ENCODE measurements at regions not wholly inside any gene's neighbourhood (a gene's known extent, or its start where the extent isn't known, plus 50 kb on each side); places are given as distances from the start of the nearest gene placed in this dataset.

DNA sequence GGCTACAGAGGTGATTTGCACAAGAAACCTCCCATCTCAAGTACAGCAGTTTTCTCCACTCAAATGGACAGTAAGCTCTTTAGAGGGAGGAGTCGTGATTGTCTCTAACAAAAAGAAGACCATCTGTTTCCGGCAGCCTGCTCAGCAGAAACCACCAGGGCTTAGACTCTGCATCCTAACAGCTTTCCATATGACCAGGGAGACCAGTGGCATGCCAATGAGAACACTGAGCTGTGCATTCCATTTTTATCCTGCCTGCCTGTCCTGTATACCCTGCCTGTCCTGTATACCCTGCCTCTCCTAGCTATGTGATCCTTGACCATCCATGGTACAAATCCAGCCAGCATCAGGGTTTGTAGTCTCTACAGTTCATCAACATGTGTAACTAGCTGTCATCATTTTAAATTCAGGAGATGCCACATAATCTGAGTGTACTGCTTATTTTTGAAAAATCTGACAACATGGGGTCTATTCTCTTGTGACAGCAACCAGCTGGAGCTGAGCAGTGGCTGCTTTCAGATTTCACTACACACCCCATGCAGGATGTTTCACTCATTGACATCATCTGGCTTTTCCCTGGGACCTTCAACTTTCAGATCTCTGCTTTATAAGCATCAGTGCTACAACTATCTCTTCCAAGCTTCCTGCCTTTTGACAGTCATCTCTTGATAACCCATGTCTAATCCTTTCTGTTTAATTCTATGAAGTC, 50.5 kb upstream of the POU2AF2 start:
- Mint-ChIP-seq H3K4me3 (ENCODE audit: low read depth) (no peak overlapping the region), H3K4me1 (ENCODE audit: low read depth) (no peaks in the 10 kb centered on the region), H3K36me3 (ENCODE audit: low read depth) (no peaks in the 10 kb centered on the region), H3K27ac (no peak overlapping the region), H3K9me3 (no peaks in the 10 kb centered on the region), H3K27me3 (ENCODE audit: low read depth) (peaks cover 20% of the 10 kb centered on the region)
- intact Hi-C loops (cut with micrococcal nuclease) = no loop called here
- no peak for DNase-seq (ENCODE audit: low spot score)

- H3K4me3 Mint-ChIP-seq (ENCODE audit: low read depth) = no peak overlapping the region
- H3K9me3 Mint-ChIP-seq = no peaks in the 10 kb centered on the region
- DNase-seq (ENCODE audit: low spot score) = no peak
- H3K4me1 Mint-ChIP-seq (ENCODE audit: low read depth) = no peaks in the 10 kb centered on the region
- H3K27me3 Mint-ChIP-seq (ENCODE audit: low read depth) = peaks cover 15% of the 10 kb centered on the region
- intact Hi-C loops (cut with micrococcal nuclease) = no loop called here
- H3K36me3 Mint-ChIP-seq (ENCODE audit: low read depth) = no peaks in the 10 kb centered on the region
- no peak overlapping the region for H3K27ac Mint-ChIP-seq
Measured at GRCh38 chr11:111193924-111194490, 51.5 kb upstream of the POU2AF2 start.

GRCh38 chr11:111189466-111189865, 56.1 kb upstream of the POU2AF2 start:
- intact Hi-C loops (cut with micrococcal nuclease) = no loop called here
- Mint-ChIP-seq H3K27ac (no peak overlapping the region), H3K4me3 (ENCODE audit: low read depth) (no peak overlapping the region), H3K36me3 (ENCODE audit: low read depth) (no peaks in the 10 kb centered on the region), H3K9me3 (no peaks in the 10 kb centered on the region), H3K4me1 (ENCODE audit: low read depth) (no peaks in the 10 kb centered on the region), H3K27me3 (ENCODE audit: low read depth) (peaks cover 23% of the 10 kb centered on the region)
- no peak for DNase-seq (ENCODE audit: low spot score)

DNA sequence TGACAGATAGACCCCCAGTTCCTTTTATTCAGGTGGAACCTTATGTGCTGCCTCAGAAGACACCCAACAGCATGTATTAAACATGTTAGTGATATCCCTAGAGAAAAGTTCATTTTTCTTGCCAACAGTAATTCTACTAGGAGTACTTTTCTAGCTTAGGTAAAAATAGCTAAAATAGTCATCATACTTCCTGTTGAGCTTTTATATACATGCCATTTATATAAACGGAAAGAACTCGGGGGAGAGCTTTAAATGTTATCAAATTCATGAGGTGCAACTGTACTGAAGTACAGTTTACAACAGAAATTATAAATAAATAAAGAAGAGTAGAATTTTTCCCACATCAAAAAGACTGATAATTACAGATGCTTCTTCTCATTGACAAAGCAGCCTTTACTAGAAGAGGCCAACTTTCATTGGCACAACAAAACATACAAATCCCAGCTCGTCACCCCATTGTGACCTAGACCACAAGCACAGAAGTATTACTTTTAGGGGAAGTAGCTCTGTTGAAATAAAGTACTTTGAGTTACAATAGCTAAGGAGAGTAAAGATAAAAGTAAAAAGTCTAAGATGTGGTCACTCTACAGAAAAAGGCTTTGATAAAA, 59.1 kb upstream of the POU2AF2 start:
- intact Hi-C loops (cut with micrococcal nuclease) = no loop called here
- Mint-ChIP-seq H3K27me3 (ENCODE audit: low read depth) (peaks cover 16% of the 10 kb centered on the region), H3K4me1 (ENCODE audit: low read depth) (no peaks in the 10 kb centered on the region), H3K27ac (no peak overlapping the region), H3K4me3 (ENCODE audit: low read depth) (no peak overlapping the region), H3K9me3 (no peaks in the 10 kb centered on the region), H3K36me3 (ENCODE audit: low read depth) (no peaks in the 10 kb centered on the region)
- no peak for DNase-seq (ENCODE audit: low spot score)

DNA sequence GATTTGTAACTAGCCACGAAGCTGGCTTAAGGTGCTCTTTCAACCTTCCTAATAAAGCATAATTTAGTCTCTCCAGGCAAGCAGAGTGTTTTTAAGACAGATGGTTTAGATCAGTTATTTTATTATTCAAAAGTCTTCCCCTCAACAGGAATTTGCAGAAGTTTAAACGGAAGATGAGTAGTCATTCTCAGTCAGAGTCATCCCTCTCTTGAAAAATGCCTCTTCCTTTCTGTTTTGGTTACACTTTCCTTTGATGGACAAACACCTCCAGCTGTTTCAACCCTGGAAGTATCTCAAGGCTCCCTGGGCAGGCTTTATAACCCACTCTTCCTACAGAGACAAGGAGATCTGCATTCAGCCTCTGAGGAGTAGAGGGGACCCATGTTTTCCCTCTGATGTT, 60.3 kb upstream of the POU2AF2 start:
- H3K9me3 Mint-ChIP-seq = no peaks in the 10 kb centered on the region
- no peak overlapping the region for H3K27ac Mint-ChIP-seq
- intact Hi-C loops (cut with micrococcal nuclease) = no loop called here
- no peaks in the 10 kb centered on the region for H3K36me3 Mint-ChIP-seq (ENCODE audit: low read depth)
- no peak overlapping the region for H3K4me3 Mint-ChIP-seq (ENCODE audit: low read depth)
- no peak for DNase-seq (ENCODE audit: low spot score)
- no peaks in the 10 kb centered on the region for H3K4me1 Mint-ChIP-seq (ENCODE audit: low read depth)
- H3K27me3 Mint-ChIP-seq (ENCODE audit: low read depth) = peaks cover 14% of the 10 kb centered on the region

- Mint-ChIP-seq H3K4me1 (ENCODE audit: low read depth) (peaks cover 2% of the 10 kb centered on the region), H3K4me3 (ENCODE audit: low read depth) (no peak overlapping the region), H3K9me3 (no peaks in the 10 kb centered on the region), H3K36me3 (ENCODE audit: low read depth) (no peaks in the 10 kb centered on the region), H3K27ac (no peak overlapping the region), H3K27me3 (ENCODE audit: low read depth) (peaks cover 10% of the 10 kb centered on the region)
- intact Hi-C loops (cut with micrococcal nuclease) = no loop called here
- DNase-seq (ENCODE audit: low spot score) = no peak
Measured at GRCh38 chr11:111183706-111184105, 61.8 kb upstream of the POU2AF2 start.

DNA sequence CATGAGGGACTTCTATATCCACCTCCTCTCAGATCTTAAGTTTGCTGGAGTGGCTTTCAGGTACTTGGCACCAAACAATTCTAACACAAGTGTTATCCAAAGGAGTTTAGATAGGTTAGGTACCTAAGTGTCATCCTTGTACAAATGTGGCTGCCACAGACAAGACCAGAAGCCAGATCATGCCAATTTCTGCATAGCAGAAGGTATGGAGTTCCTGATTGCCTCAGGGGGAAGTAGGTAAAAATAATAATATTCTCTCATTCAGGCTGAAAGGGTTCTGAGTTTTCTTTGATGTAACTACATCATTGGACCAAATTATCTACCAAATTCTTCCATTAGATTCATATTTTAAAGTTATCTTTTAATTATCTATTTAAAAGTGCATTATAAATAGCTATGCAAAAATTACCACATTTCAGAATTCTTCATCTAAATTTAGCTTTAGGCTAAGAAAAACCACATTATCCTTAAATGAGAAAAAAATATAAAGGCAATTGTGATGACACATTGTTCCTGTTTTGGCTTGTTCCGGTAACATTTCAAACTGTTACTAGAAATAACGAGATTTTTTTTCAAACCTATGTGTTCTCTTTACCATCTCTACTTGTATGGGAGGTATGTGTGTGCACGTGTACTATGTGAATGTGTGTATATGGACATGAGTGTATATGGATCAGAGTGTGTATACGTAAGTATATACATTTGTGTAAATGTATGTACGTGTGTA, 66.2 kb upstream of the POU2AF2 start:
- intact Hi-C loops (cut with micrococcal nuclease) = no loop called here
- no peak overlapping the region for H3K4me3 Mint-ChIP-seq (ENCODE audit: low read depth)
- H3K27me3 Mint-ChIP-seq (ENCODE audit: low read depth) = no peaks in the 10 kb centered on the region
- no peak overlapping the region for H3K27ac Mint-ChIP-seq
- no peak for DNase-seq (ENCODE audit: low spot score)
- peaks cover 7% of the 10 kb centered on the region for H3K4me1 Mint-ChIP-seq (ENCODE audit: low read depth)
- no peaks in the 10 kb centered on the region for H3K36me3 Mint-ChIP-seq (ENCODE audit: low read depth)
- H3K9me3 Mint-ChIP-seq = no peaks in the 10 kb centered on the region

- H3K4me1 Mint-ChIP-seq (ENCODE audit: low read depth) = peaks cover 7% of the 10 kb centered on the region
- no peak overlapping the region for H3K4me3 Mint-ChIP-seq (ENCODE audit: low read depth)
- H3K36me3 Mint-ChIP-seq (ENCODE audit: low read depth) = no peaks in the 10 kb centered on the region
- intact Hi-C loops (cut with micrococcal nuclease) = no loop called here
- H3K27me3 Mint-ChIP-seq (ENCODE audit: low read depth) = peaks cover 5% of the 10 kb centered on the region
- H3K27ac Mint-ChIP-seq = no peak overlapping the region
- no peak for DNase-seq (ENCODE audit: low spot score)
- no peaks in the 10 kb centered on the region for H3K9me3 Mint-ChIP-seq
Measured at GRCh38 chr11:111177037-111177871, 68.3 kb upstream of the POU2AF2 start.

- H3K4me1 Mint-ChIP-seq (ENCODE audit: low read depth) = peaks cover 7% of the 10 kb centered on the region
- no peak overlapping the region for H3K4me3 Mint-ChIP-seq (ENCODE audit: low read depth)
- H3K36me3 Mint-ChIP-seq (ENCODE audit: low read depth) = no peaks in the 10 kb centered on the region
- peaks cover 6% of the 10 kb centered on the region for H3K27me3 Mint-ChIP-seq (ENCODE audit: low read depth)
- intact Hi-C loops (cut with micrococcal nuclease) = no loop called here
- no peak overlapping the region for H3K27ac Mint-ChIP-seq
- no peak for DNase-seq (ENCODE audit: low spot score)
- H3K9me3 Mint-ChIP-seq = no peaks in the 10 kb centered on the region
Measured at GRCh38 chr11:111176603-111177002, 68.9 kb upstream of the POU2AF2 start.

- H3K27me3 Mint-ChIP-seq (ENCODE audit: low read depth) = peaks cover 6% of the 10 kb centered on the region
- intact Hi-C loops (cut with micrococcal nuclease) = no loop called here
- H3K27ac Mint-ChIP-seq = no peak overlapping the region
Measured at GRCh38 chr11:111173221-111173620, 72.3 kb upstream of the POU2AF2 start.

DNA sequence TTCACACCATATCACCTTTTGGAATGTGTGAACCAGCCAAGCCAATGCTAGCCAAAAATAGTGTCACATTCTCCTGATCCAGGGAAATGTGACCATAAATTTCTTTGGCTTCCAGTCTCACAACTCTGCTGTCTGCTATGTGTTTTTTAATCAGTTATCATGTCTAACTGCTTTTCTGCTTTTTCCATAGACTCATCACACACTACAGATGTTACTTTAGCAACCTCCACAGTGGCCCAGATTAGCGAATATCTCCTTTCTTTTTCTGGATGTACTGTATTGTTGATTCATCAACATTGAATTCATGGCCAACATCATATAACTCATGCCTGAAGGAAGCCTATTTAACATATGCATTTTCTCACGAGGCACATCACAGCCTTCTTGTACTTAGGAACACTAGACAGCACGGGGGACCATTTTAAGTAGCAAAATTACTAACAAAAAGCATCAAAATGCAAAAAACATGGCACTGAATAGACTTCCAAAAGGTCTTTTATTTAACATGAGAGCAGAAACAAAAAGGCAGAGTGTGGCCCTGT, 73.1 kb upstream of the POU2AF2 start:
- intact Hi-C loops (cut with micrococcal nuclease) = no loop called here
- peaks cover 5% of the 10 kb centered on the region for H3K4me1 Mint-ChIP-seq (ENCODE audit: low read depth)

More at GRCh38 chr11:111173221-111173620, 72.3 kb upstream of the POU2AF2 start:
- H3K4me1 Mint-ChIP-seq (ENCODE audit: low read depth) = peaks cover 6% of the 10 kb centered on the region
- no peak for DNase-seq (ENCODE audit: low spot score)
- H3K9me3 Mint-ChIP-seq = no peaks in the 10 kb centered on the region
- no peak overlapping the region for H3K4me3 Mint-ChIP-seq (ENCODE audit: low read depth)
- no peaks in the 10 kb centered on the region for H3K36me3 Mint-ChIP-seq (ENCODE audit: low read depth)

GRCh38 chr11:111170761-111171379, 74.7 kb upstream of the POU2AF2 start:
- no peaks in the 10 kb centered on the region for H3K9me3 Mint-ChIP-seq
- DNase-seq (ENCODE audit: low spot score) = no peak
- H3K27me3 Mint-ChIP-seq (ENCODE audit: low read depth) = peaks cover 8% of the 10 kb centered on the region
- H3K4me3 Mint-ChIP-seq (ENCODE audit: low read depth) = no peak overlapping the region
- intact Hi-C loops (cut with micrococcal nuclease) = no loop called here
- H3K4me1 Mint-ChIP-seq (ENCODE audit: low read depth) = no peaks in the 10 kb centered on the region
- no peaks in the 10 kb centered on the region for H3K36me3 Mint-ChIP-seq (ENCODE audit: low read depth)
- no peak overlapping the region for H3K27ac Mint-ChIP-seq

More for the DNA sequence above, 73.1 kb upstream of the POU2AF2 start:
- H3K27ac Mint-ChIP-seq = no peak overlapping the region
- H3K9me3 Mint-ChIP-seq = no peaks in the 10 kb centered on the region
- no peaks in the 10 kb centered on the region for H3K36me3 Mint-ChIP-seq (ENCODE audit: low read depth)
- peaks cover 6% of the 10 kb centered on the region for H3K27me3 Mint-ChIP-seq (ENCODE audit: low read depth)
- H3K4me3 Mint-ChIP-seq (ENCODE audit: low read depth) = no peak overlapping the region
- no peak for DNase-seq (ENCODE audit: low spot score)
